MM.1S (cell line): ENCODE measurements at regions not wholly inside any gene's neighbourhood (a gene's known extent, or its start where the extent isn't known, plus 50 kb on each side); places are given as distances from the start of the nearest gene placed in this dataset.

Experiments used
- EZH2 ChIP-seq: fragments of 300-600 bp; sonication (generic); optimal IDR thresholded peaks from 2 replicates; pipeline ENCODE3; 2017; ENCODE audit warnings: low read depth, mild to moderate bottlenecking, antibody characterized with exemption, low read length, mixed read lengths
- EZH2phosphoT487 ChIP-seq: fragments of 300-600 bp; sonication (generic); IDR thresholded peaks from 2 replicates; pipeline ENCODE4 v1.6.1; 2018; ENCODE audit warnings: antibody characterized with exemption, low read length
- TF ChIP-seq, protein P1 (sequence below): fragments of 300-600 bp; sonication (generic); IDR thresholded peaks from 2 replicates; pipeline ENCODE4 v1.5.1; 2016; ENCODE audit warnings: antibody characterized with exemption, low read length, mixed read lengths

DNA sequence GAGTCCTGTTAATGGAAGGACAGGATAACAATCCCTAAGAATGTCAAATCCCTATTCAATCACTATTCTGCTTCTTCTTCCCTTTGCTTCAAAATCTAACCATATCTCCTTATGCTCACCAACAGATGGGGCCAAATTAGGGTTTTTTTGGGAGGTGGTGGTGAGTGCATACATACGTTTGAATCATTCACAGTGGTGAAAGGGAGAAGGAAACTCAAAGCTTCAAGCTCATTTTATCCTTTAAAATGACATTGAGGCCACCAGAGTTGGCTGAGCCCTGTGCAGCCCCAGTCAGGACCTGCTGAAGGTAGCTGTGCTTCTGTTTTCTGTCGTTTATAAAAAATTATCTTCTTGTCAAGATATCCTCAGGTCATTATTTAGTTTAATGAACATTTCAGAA lies 607.5 kb upstream of the AGTR1 start:
- TF ChIP-seq, protein P1, sequence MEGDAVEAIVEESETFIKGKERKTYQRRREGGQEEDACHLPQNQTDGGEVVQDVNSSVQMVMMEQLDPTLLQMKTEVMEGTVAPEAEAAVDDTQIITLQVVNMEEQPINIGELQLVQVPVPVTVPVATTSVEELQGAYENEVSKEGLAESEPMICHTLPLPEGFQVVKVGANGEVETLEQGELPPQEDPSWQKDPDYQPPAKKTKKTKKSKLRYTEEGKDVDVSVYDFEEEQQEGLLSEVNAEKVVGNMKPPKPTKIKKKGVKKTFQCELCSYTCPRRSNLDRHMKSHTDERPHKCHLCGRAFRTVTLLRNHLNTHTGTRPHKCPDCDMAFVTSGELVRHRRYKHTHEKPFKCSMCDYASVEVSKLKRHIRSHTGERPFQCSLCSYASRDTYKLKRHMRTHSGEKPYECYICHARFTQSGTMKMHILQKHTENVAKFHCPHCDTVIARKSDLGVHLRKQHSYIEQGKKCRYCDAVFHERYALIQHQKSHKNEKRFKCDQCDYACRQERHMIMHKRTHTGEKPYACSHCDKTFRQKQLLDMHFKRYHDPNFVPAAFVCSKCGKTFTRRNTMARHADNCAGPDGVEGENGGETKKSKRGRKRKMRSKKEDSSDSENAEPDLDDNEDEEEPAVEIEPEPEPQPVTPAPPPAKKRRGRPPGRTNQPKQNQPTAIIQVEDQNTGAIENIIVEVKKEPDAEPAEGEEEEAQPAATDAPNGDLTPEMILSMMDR = no peak
- TF ChIP-seq EZH2 (no peak), EZH2phosphoT487 (no peak)
